Gastrocnemius medialis (tissue), 4 donors: ENCODE measurements at regions not wholly inside any gene's neighbourhood (a gene's known extent, or its start where the extent isn't known, plus 50 kb on each side); places are given as distances from the start of the nearest gene placed in this dataset.

Source experiments
- CTCF ChIP-seq, 5 experiments: fragments of 450-650 bp in 3 of 5; fragments of 200-600 bp in 2 of 5; sonication (generic) in 2 of 5; IDR thresholded peaks in 4 of 5; conservative IDR thresholded peaks in 1 of 5; 1 replicate in 4 of 5; 2 replicates in 1 of 5; pipeline ENCODE4 v1.5.1; 2016 to 2019; ENCODE audit warnings: antibody characterized with exemption in 5 of 5, mild to moderate bottlenecking in 3 of 5, moderate library complexity in 3 of 5
- POLR2A ChIP-seq, 2 donors: fragments of 450-650 bp; IDR thresholded peaks; one replicate each; pipeline ENCODE4 v1.6.1; 2017; ENCODE audit warnings: antibody characterized with exemption in 2 of 2, mild to moderate bottlenecking in 2 of 2, moderate library complexity in 2 of 2

DNA sequence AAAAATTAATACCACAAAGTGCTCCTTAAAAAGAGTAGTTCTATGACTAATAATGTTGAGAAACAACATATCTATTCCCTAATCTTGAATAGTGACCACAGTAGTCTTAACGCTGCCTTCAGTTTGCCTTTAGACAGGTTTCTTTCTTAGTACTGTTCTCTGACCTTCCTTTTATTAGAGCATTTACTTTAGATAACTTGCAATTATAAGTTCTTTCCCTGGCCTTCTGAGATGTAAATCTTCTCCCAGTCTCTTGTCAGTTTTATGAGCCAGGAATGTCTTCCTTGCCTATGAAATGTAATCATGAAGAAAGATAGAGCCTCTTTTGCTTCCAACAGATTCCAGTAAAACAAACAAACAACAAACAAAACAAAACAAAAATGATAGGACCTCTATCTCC lies 1119.8 kb upstream of the LRRTM3 start:
- TF ChIP-seq POLR2A (IDR thresholded peaks at IDR 0.05) (no peak), CTCF (IDR thresholded peaks at IDR 0.05 in 4 of 5, conservative IDR thresholded peaks at IDR 0.05 in 1 of 5) (no peak)
